Sigmoid colon (tissue), 6 donors: ENCODE measurements at regions not wholly inside any gene's neighbourhood (a gene's known extent, or its start where the extent isn't known, plus 50 kb on each side); places are given as distances from the start of the nearest gene placed in this dataset.

Source experiments
- DNase-seq: peaks from one replicate; pipeline ENCODE4 v3.0.0-alpha.2; 2019
- H3K27ac ChIP-seq, 4 donors: fragments of 200-600 bp; sonication (generic); one replicate each; pipeline ENCODE4 v1.5.1; 2016 to 2019; ENCODE audit warnings: mild to moderate bottlenecking in 1 of 4
- H3K27me3 ChIP-seq, 3 donors: fragments of 200-600 bp; sonication (generic); one replicate each; pipeline ENCODE4 v1.5.1; 2019; ENCODE audit warnings: mild to moderate bottlenecking in 1 of 3
- H3K36me3 ChIP-seq, 4 donors: fragments of 200-600 bp; sonication (generic); one replicate each; pipeline ENCODE4 v1.5.1; 2016 to 2019
- H3K4me1 ChIP-seq, 4 donors: fragments of 200-600 bp; sonication (generic); one replicate each; pipeline ENCODE4 v1.5.1; 2017 to 2019
- H3K4me3 ChIP-seq, 4 donors: fragments of 200-600 bp; sonication (generic); one replicate each; pipeline ENCODE4 v1.5.1; 2017 to 2019; ENCODE audit warnings: mild to moderate bottlenecking in 2 of 4, moderate library complexity in 1 of 4
- H3K9me3 ChIP-seq, 4 donors: fragments of 200-600 bp in 3 of 4; sonication (generic) in 3 of 4; one replicate each; pipeline versions ENCODE4 v1.5.1 to v1.6.1; 2013 to 2019
- CTCF ChIP-seq, 4 experiments: fragments of 450-650 bp in 3 of 4; fragments of 200-600 bp in 1 of 4; IDR thresholded peaks; one replicate each; pipeline ENCODE4 v1.5.1; 2016 to 2019; ENCODE audit warnings: antibody characterized with exemption in 4 of 4, mild to moderate bottlenecking in 3 of 4, moderate library complexity in 2 of 4
- EP300 ChIP-seq, 4 donors: sonication (generic); formaldehyde crosslinking; IDR thresholded peaks; one replicate each; pipeline ENCODE4 v1.6.1; 2017; ENCODE audit warnings: antibody characterized with exemption in 4 of 4
- POLR2A ChIP-seq, 2 donors: fragments of 450-650 bp; IDR thresholded peaks; one replicate each; pipeline ENCODE4 v1.6.1; 2016; ENCODE audit warnings: antibody characterized with exemption in 2 of 2, mild to moderate bottlenecking in 2 of 2, moderate library complexity in 2 of 2
- POLR2AphosphoS5 ChIP-seq, 4 donors: sonication (generic); formaldehyde crosslinking; IDR thresholded peaks; one replicate each; pipeline ENCODE4 v1.6.1; 2017; ENCODE audit warnings: antibody characterized with exemption in 4 of 4
- WGBS, 2 donors: extraction: QIAGEN DNeasy Blood & Tissue Kit; methylation state at CpG; one replicate each; pipeline ENCODE4 v1.1.7; 2013; 5-methylcytosine and 5-hydroxymethylcytosine counted together
- intact Hi-C: fragments of 100-400 bp; cut with DNase I; formaldehyde crosslinking; loops from one replicate; pipeline ENCODE4 v1.15.1; 2023
- donor health status: healthy with polysubstance abuse.
- donor health status: healthy.

DNA sequence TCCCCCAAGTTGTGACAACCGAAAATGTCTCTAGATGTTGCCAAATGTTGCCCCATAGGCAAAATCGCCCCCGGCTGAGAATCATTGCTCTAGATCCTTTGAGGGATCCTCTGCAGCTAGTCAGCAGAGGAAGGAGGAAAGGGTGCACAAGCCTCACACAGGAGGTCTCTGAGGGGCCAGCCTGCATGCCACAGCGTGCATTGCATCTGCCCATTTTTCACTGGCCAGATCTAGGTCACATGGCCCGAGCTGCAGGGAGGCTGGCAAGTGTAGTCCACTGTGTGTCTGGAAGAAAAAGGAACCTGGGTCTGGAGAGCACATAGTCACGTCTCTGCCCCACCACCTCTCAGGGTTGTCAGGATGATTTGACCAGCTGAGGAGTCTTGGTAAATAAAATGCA, 138.2 kb downstream of the CCT6B start:
- Histone ChIP-seq H3K9me3 (no peaks in the 10 kb centered on the region), H3K27ac (no peak overlapping the region), H3K4me3 (no peak overlapping the region), H3K36me3 (no peaks in the 10 kb centered on the region), H3K27me3 (no peaks in the 10 kb centered on the region), H3K4me1 (no peaks in the 10 kb centered on the region)
- 56 to 64% methylated on average over 6 of the region's 6 CpGs for WGBS, 2 donors
- TF ChIP-seq CTCF (IDR thresholded peaks at IDR 0.05) = no peak
- no peak for TF ChIP-seq EP300 (IDR thresholded peaks at IDR 0.05)
- no peak for TF ChIP-seq POLR2A (IDR thresholded peaks at IDR 0.05)
- TF ChIP-seq POLR2AphosphoS5 (IDR thresholded peaks at IDR 0.05) = no peak
- intact Hi-C loops = no loop called here
- DNase-seq = no peak

GRCh38 chr17:34822007-34822739, 139.1 kb downstream of the CCT6B start:
- no peak for DNase-seq
- Histone ChIP-seq H3K27ac (no peak overlapping the region), H3K4me1 (no peaks in the 10 kb centered on the region), H3K36me3 (no peaks in the 10 kb centered on the region), H3K4me3 (no peak overlapping the region), H3K9me3 (no peaks in the 10 kb centered on the region), H3K27me3 (no peaks in the 10 kb centered on the region)
- intact Hi-C loops = no loop called here
- TF ChIP-seq POLR2A (IDR thresholded peaks at IDR 0.05) (no peak), POLR2AphosphoS5 (IDR thresholded peaks at IDR 0.05) (no peak), CTCF (IDR thresholded peaks at IDR 0.05) (no peak), EP300 (IDR thresholded peaks at IDR 0.05) (no peak)
- 55 to 66% methylated on average over 10 of the region's 10 CpGs for WGBS, 2 donors

DNA sequence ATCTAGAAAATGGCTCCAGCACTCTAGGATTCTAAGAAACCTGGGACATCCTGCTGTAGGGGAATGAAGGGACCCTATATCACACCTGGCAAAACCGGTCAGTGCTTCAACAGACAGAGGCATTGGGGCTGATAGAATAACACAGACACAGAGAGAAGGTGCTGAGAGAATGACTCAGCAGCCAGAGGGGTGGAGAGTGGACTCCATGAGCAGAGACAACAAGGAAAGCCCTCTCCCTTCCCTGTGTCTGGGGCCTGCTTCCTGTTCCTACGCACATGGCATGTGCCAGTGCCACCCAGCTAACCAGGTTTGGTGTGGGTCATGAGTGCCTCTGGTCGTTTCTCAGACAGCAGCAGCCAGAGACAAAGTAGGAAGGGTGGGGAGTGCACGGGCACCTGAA, 140.3 kb downstream of the CCT6B start:
- 22 to 28% methylated on average over 4 of the region's 4 CpGs for WGBS, 2 donors
- Histone ChIP-seq H3K9me3 (no peaks in the 10 kb centered on the region), H3K4me3 (no peak overlapping the region), H3K4me1 (no peaks in the 10 kb centered on the region), H3K27ac (no peak overlapping the region), H3K27me3 (no peaks in the 10 kb centered on the region), H3K36me3 (no peaks in the 10 kb centered on the region)
- DNase-seq = no peak
- intact Hi-C loops = no loop called here
- no peak for TF ChIP-seq POLR2A (IDR thresholded peaks at IDR 0.05)
- no peak for TF ChIP-seq CTCF (IDR thresholded peaks at IDR 0.05)
- TF ChIP-seq EP300 (IDR thresholded peaks at IDR 0.05) = no peak
- no peak for TF ChIP-seq POLR2AphosphoS5 (IDR thresholded peaks at IDR 0.05)

DNA sequence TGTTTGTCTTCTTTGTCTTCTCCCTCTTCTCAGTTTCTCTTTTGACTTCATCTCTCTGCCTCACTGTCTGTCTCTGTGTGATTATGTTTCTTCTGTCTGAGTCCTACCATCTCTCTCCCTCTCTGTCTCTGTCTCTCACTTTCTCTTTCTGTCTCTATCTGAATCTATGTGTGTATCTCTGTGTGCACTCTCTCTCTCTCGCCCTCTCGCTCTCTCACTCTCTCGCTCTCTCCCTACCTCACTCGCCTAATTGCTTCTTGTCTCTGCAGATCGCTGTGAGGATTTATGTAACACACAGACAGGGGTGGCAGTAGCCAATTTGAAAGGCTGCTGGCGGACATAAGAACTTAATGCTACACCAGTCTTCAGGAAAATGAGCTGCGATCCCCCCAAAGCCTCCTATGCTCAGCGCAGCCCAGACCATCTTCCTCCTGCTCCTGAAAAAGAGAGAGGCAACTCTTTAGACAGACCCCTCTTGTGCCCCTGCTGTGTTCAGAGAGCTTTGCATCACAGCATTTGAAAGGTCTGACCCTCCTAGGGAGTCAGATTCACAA, 140.9 kb downstream of the CCT6B start:
- H3K27ac ChIP-seq = no peak overlapping the region
- DNase-seq = no peak
- no peaks in the 10 kb centered on the region for H3K9me3 ChIP-seq
- intact Hi-C loops = no loop called here
- H3K4me3 ChIP-seq = no peak overlapping the region
- no peaks in the 10 kb centered on the region for H3K4me1 ChIP-seq
- H3K27me3 ChIP-seq = no peaks in the 10 kb centered on the region
- no peaks in the 10 kb centered on the region for H3K36me3 ChIP-seq
- WGBS, 2 donors = 38 to 41% methylated on average over 8 of the region's 8 CpGs
- TF ChIP-seq EP300 (IDR thresholded peaks at IDR 0.05) = no peak
- no peak for TF ChIP-seq POLR2AphosphoS5 (IDR thresholded peaks at IDR 0.05)
- no peak for TF ChIP-seq POLR2A (IDR thresholded peaks at IDR 0.05)
- TF ChIP-seq CTCF (IDR thresholded peaks at IDR 0.05) = no peak
